Stimulated activated CD8-positive, alpha-beta memory T cell treated with anti-CD3 and anti-CD28 coated beads, Interleukin-15, amount 100 ng/mL, for 48 hours (primary cell): ENCODE measurements at regions not wholly inside any gene's neighbourhood (a gene's known extent, or its start where the extent isn't known, plus 50 kb on each side); places are given as distances from the start of the nearest gene placed in this dataset.
"Not testable (repeated sequence)": the region's sequence is repeated elsewhere in the genome, so short reads cannot be mapped to it uniquely, and the experiment has no call there.

Experiments
- DNase-seq, 2 donors: peaks; one replicate each; pipeline ENCODE4 v3.0.0-alpha.2; 2020; ENCODE audit warnings: low read depth in 2 of 2

DNA sequence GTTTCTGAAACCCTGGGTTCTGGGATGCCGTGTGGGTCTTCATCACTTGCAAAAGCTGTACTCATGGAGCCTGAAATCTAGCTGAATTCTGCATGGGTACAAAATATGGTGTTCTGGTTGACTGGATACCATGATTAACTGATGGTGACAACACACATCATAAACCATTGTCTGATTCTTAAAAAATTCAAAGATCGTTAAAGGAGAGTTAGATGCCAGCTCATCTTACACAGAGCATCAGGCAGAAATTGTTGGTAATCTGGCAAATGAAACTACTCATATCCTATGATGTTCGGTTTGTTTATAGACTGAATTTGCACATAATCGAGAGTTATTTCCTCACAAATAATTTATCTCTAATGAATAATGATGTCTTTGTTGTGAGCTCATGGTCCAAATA lies 218.1 kb upstream of the PKN2 start:
- no peak for DNase-seq

DNA sequence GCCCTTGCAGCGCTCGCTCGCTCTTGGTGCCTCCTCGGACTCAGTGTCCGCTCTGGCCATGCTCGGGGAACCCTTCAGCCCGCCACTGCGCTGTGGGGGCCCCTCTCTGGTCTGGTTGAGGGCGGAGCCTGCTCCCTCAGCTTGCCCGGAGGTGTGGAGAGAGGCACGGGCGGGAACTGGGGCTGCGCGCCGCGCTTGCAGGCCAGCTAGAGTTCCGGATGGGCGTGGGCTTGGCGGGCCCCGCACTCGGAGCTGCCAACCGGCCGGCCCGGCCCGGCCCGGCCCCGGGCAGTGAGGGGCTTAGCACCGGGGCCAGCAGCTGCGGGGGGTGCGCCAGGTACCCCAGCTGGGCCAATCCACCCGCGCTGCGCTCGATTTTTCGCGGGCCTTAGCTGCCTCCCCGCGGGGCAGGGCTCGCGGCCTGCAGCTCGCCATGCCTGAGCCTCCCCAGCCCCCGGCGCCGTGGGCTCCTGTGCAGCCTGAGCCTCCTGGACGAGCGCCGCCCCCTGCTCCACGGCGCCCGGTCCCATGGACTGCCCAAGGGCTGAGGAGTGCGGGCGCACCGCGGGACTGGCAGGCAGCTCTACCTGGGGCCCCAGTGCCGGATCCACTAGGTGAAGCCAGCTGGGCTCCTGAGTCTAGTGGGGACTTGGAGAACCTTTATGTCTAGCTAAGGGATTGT lies 217.0 kb upstream of the PKN2 start:
- DNase-seq = no peak

DNA sequence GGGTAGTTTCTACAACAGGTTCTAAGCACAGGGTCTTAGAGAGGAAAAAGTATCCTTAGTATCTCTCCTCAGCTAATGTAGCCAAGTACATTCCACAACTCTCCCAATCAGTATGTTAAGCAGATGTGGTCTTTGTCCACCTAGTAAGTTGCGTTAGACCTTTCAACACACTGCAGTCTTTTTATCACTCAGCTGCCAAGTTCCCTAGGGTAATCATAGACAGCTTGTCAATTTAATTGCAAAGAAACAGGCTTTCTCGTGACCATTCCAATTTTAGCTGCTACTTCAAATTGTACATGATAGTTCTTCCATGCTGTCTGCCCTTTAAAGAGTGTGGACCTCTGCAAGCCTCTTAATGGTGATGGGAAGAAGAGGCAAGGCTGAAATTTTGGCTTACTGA lies 211.8 kb upstream of the PKN2 start:
- DNase-seq = no peak

DNA sequence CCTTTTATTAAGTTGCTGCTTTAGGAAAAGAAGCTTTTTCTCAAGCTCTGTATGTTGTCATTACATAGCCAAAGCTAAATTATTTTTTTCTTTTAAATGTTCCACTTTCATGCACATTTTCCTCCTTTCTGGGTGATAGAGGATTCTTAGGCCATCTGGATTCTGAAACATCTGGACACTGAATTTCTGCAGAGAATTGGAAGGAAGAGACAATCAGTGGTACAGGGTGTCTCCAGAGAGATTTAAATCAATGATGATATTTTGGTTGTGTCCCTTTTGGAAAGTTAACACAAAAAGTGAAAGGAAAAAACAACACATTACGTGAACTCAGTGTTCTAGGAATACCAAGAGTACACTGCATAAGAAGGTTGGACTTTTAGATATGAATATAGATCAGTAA lies 211.4 kb upstream of the PKN2 start:
- no peak for DNase-seq

DNA sequence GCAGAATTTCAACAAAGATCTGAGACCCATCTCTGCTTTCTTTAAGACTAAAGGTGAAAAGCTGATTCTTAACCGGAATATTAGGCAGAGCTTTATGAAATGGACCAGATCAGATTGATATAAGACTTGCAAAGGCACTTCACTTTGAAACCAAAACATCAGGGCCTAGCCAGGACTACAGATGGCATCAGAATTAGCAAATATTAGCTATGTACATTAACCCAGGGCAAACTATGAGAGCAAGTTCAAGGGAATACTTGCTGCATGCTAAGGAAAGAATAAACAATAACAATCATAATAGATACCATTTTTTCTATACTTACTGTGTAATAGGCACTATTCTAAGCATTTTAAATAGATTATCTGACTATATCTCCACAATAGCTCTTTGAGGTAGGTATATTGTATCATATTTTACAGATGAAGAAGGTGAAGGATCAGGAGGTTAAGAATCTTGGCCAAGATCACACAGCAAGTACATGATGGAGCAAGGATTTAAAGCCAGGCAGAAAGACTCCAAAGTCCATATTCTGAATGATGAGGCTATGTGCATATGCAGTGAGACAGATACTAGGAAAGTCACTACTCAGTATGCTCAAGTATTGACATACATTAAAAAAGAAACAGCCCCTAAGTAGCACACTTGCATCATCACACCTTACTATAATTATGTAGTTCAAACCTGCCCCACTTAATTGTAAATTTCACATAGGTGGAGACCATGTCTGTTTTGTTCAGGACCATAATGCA lies 209.3 kb upstream of the PKN2 start:
- DNase-seq = no peak

DNA sequence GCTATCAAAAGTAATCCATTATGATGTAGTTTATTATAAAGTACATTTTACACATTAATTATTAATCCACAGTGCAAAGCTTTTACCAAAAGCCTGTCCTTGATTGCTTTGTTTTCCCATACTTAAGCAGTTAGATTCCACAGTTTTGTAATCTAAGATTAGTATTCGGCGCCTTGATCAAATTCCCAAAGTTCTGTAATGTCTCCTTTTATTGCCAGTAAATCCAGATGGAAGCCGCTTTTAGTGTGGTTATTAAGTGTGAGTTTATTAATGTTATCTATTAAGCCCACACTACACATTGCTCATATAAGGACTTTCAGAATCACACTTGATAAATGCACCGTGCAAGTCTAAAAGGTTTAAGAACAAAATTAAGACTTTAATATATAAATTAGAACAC lies 199.2 kb upstream of the PKN2 start:
- no peak for DNase-seq

DNA sequence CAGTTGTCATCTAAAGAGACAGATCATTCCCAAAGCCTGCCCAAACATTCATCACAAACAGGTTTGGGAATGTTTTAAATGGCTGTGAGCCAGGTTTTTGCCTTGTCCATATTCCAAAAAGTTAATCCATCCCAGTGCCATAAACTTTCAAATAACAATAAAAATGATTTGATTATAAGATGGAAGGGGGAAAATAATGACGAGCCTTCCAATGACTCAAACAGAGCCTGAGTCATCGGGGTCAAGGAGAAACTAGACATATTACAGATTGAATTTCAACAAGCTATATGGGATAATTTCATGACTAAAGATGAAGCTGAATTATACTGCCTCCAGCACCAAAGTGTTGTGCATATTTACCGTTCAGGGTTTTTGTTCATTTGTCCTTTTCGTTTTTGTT lies 195.8 kb upstream of the PKN2 start:
- DNase-seq = no peak

DNA sequence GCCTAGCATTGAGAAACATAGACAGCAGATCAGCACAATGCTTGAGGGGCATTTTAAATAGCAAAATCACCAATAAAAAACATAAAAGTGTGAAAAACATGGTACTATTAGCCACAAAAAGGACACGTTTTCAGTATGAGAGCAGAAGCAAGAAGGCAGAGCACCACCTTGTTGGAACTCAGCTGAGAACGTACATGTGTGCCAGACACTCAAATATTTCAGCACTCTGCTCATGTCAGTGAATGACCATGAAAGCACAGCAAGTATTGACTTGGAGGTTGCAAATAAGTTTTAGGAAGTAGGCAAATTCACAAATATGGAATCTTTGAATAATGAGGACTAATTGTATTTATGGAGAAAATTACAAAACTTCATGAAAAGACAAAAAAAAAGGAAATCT lies 193.4 kb upstream of the PKN2 start:
- DNase-seq = no peak

DNA sequence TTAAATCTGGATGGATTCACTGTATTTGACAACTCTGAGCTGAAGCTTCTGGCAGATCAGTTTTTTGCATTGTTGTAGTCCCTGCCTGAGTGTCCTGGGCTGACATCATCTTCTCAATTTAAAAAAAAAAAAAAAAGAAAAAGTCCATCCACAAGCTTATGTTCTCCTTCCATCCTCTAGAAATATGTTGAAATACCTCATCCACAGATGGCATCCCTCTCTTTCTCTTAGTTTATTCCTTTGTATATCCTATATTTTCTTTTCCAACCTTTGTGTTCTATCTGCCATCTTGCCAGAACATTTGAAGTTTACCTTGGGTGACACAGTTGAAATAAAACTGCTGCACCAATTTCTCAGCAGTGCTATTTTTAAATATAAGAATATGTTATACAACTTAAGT lies 184.4 kb upstream of the PKN2 start:
- no peak for DNase-seq

DNA sequence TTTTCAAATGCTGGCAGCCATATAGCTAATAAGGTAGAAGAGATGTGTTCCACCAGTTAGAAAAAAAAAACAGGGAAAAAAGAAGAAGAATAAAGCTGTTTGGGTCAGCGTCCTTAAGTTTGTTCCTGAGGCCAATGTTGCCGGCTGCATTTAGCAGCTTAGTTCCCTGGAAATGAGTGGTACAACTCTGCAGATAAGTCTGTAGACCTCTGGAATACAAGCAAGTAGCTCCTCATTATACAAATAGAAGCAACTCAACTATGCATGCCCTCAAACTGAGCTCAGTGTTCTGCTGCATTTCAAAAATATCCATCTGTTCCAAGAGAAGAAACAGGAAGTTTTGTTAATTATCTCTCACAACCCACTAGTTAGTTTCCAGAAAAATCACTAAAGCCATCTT lies 181.2 kb upstream of the PKN2 start:
- no peak for DNase-seq

DNA sequence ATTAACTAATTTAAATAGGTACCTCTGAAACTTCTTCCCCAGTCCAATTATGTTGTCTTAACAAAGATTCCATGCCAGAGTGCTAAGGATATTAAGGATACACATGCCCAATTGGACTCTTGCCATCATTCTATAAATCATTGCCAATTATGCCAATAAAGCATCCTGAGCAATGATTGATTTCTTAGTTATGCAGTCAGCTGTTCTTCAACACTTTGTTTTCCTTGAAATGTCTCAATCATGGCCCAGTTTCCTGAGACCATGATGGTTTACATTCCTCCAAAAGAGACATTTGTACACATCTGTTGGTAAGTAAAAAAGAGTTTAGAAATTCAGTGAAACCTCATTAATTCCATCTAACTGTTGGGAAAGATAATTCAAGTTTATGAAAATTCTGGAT lies 180.4 kb upstream of the PKN2 start:
- DNase-seq = no peak

DNA sequence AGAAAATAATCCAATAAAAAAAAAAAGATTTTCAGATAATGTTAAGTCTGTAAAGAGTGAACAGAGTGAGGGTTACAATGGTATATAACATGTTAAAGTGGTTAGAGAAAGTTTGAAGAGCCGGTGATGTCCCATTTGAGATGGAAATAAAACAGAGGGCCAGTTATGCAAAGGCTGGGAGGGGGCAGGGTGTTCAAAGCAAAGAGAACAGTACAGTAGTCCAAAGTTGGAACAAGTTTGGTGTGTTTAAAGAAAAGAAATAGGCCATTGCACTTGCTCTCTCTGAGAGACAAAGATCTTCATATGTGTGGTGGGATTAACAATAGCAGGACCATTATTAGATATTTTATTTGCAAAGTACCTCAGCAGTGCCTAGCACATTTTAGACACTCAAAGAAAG lies 179.5 kb upstream of the PKN2 start:
- DNase-seq = no peak

DNA sequence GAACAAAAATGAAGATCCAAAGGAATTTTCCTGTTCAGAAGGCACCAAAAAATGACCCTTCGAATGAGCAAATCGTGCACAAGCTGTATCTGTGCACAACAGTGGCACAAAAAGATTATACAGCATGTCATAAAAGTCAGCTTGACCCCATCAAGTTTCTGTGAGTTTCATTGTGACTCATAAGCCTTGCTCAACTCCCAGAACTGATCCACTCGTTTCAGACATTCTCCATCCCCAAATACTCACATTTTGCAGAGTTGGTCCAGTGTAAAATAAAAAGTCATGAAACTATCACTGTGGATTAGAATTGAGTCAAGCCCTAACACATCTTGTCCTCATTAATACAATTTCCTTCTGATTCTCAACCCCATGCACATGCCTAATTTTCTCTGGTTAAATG lies 174.7 kb upstream of the PKN2 start:
- DNase-seq = no peak

DNA sequence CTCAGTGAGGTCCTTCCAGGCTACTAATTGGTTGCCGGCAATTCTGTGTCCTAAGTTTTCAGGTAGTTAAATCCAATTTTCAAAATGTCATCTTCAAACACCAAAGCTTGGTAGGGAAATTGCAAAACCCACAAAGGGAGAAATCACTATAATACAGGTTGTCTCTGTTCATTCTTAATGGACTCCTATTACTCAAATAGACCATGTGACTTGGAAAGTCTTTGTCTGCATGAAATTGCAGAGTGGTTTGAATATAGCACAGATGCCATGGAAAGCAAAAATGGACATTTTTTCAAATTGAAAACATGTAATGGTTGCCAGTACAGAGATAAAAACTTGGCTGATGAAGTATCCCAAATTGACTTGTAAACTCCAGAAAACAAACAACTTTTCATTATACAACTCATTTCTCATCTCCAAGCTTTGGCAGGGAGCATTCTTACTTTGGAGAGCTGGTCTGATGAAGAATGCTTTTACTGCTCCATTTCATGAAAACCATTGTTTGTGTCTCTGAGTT lies 169.5 kb upstream of the PKN2 start:
- no peak for DNase-seq

DNA sequence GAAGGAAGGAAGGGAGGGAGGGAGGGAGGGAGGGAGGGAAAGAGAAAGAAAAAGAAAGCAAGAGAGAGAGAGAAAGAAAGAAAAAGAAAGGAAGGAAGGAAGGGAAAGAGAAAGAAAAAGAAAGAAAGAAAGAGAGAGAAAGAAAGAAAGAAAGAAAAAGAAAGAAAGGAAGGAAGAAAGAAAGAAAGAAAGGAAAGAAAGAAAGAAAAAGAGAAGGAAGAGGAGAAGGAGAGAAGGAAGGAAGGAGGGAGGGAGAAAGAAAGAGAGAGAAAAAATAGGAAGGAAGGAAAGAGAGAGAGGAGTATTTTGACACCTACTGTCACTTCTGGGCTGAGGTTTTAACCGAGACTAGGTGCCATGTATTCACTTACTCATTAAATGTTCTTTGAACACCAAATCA lies 166.6 kb upstream of the PKN2 start:
- DNase-seq = not testable (repeated sequence)

DNA sequence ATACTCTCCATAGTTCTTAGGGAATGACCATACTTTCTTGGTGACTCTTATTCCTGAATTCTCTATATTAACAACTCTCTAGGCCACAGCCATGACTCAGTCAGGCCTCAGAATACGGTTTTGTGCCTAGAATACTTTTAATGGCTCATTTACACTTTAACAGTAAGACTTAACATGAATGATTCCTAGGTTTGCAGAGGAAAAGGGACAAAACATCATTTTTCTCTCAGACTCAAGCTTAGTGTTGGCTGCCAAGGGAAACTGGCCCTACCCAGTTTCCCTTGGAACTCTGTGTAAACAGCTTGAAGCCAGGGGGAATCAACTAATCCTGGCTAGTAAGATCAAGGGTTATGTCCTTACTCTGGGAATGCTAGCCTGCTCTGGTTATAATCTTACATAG lies 164.9 kb upstream of the PKN2 start:
- no peak for DNase-seq

DNA sequence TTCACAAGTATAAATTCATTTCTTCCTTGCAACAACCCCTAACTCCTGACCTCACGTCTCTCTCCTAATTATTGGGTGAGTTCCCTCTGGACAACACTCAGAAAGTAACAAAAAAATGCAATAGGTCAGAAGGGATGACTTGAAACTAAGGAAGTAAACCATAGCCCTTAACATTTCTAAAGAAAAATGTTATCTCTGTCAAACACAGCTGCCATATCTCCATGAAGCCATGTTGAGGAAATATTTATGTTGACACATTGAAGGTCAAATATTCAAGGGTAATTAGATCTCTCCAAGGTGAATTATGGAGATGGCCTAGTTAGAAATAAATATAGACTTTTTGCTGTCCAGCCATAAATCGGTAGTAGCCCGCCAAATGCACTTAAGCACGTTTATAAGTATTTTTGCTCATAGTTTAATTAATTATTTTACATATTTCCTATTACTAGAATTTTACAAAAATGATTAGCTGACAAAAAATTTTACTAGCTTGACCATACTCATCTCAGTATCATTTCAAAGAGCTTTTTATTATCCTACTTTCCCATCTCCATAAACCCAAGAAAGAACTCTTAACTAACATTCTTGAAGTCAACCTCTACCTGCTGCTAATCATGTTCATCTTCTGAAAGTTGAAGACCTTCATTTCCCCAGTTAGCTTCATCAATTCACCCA lies 160.1 kb upstream of the PKN2 start:
- no peak for DNase-seq

DNA sequence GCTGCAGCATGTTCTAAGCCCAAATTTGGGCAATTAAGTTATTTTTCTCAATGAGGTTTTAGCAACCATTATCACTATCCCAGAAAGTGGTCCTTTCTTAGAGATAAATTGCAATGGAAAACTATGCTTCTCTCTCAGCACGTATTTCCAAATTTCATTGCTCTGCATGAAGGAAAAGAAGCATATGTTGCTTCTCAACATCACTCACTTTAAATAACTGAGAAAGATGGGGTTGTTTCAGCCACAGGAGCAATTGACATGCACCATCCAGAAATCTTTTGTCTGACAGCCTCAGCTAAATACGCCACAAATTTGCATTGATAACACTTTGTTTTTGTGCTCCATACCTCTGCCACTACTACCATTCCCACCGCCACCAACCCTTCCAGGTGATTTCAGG lies 157.6 kb upstream of the PKN2 start:
- DNase-seq = no peak

DNA sequence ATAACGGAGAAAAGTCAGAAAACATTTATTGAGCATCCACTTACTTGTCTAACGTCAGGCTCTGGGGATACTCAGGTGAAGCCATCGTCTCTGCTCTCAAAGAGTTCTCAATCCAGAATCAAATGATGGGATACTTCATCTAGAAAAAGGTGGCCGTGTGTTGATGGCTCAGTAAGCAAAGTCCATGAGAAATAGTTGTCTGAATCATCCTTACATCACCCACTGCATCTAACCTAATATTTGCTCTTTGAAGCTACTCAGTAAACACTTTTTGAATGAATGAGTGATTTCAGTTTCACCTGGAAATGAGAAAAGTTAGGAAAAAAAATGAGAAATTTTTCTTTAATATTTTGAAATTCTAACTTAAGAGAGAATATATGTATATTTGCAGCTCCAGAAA lies 155.3 kb upstream of the PKN2 start:
- DNase-seq = no peak

DNA sequence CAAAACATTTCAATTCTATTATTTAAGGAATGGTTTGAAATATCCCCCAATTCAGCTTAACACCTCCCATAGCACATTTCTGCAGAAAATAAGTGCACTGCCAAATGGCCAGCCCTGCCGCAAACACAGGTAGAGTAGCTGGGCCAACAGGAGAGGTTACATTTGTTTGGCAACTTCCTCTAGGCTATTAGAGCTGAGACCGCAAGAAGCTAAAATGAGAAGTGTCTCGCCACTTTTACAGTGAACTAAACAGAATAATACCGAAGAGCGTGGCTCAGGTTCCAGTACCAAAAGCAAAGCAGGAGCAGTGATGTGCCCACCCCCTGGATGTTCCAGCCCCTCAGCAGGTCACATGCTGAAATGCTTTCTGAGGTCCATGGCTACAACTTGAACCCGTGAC lies 154.5 kb upstream of the PKN2 start:
- no peak for DNase-seq

DNA sequence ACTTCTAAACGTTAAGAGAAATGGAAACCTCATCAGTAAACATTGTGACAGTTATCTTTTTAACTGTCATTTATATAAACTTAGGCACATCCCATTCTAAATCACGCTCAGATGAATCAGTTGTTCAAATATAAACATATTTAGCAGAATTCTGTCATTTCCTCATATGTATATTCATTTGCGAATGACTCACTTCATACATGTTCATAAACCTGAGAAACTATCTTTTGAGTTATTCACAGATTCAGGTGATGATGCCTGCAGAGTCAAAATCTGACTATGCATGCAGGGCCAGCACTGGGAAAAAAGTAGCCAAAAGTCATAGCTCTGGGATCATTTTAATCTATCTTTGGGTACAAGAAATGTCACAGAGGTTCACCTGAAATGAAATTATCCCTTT lies 153.8 kb upstream of the PKN2 start:
- no peak for DNase-seq

DNA sequence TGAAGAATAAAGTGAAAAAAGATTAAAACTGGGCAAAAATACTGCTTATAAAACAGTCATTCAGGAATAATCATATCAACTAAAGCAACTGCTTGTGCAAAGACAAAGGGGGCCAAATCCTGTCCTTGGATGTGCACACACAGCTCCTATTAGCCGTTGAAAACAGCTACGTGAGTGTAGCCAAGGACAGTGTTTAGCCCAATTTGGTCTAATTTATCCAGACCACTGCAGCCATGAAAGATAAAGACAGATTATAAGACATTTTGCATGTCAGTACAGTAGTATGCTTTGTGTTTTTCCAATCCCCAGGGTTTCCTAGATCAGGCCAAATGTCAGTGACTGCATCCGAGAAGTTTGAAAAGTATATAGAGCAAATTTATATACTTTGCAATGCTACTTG lies 146.3 kb upstream of the PKN2 start:
- no peak for DNase-seq
